SJCRH30 (cell line): ENCODE measurements at regions not wholly inside any gene's neighbourhood (a gene's known extent, or its start where the extent isn't known, plus 50 kb on each side); places are given as distances from the start of the nearest gene placed in this dataset.
"Not testable (repeated sequence)": the region's sequence is repeated elsewhere in the genome, so short reads cannot be mapped to it uniquely, and the experiment has no call there.

Experiments used
- DNase-seq, 2 experiments: peaks; one replicate each; pipeline ENCODE4 v3.0.0-alpha.2; 2015 to 2020
- H3K27ac ChIP-seq: fragments of 250-450 bp; sonication (Bioruptor Pico); 2 replicates; pipeline ENCODE4 v1.5.1; 2020; ENCODE audit warnings: mild to moderate bottlenecking, moderate library complexity
- H3K27me3 ChIP-seq: fragments of 250-450 bp; sonication (Bioruptor Pico); 2 replicates; pipeline ENCODE4 v1.5.1; 2020; ENCODE audit warnings: mild to moderate bottlenecking, moderate library complexity
- H3K36me3 ChIP-seq: fragments of 250-450 bp; sonication (Bioruptor Pico); 2 replicates; pipeline ENCODE4 v1.5.1; 2020; ENCODE audit warnings: mild to moderate bottlenecking, moderate library complexity
- H3K4me1 ChIP-seq: fragments of 250-450 bp; sonication (Bioruptor Pico); 2 replicates; pipeline ENCODE4 v1.5.1; 2020; ENCODE audit warnings: mild to moderate bottlenecking, moderate library complexity
- H3K4me3 ChIP-seq: fragments of 250-450 bp; sonication (Bioruptor Pico); 2 replicates; pipeline ENCODE4 v1.5.1; 2020; ENCODE audit warnings: mild to moderate bottlenecking, moderate library complexity
- H3K9me3 ChIP-seq: fragments of 250-450 bp; sonication (Bioruptor Pico); replicated peaks from 2 replicates; pipeline ENCODE4 v1.5.1; 2020; ENCODE audit warnings: mild to moderate bottlenecking, moderate library complexity

DNA sequence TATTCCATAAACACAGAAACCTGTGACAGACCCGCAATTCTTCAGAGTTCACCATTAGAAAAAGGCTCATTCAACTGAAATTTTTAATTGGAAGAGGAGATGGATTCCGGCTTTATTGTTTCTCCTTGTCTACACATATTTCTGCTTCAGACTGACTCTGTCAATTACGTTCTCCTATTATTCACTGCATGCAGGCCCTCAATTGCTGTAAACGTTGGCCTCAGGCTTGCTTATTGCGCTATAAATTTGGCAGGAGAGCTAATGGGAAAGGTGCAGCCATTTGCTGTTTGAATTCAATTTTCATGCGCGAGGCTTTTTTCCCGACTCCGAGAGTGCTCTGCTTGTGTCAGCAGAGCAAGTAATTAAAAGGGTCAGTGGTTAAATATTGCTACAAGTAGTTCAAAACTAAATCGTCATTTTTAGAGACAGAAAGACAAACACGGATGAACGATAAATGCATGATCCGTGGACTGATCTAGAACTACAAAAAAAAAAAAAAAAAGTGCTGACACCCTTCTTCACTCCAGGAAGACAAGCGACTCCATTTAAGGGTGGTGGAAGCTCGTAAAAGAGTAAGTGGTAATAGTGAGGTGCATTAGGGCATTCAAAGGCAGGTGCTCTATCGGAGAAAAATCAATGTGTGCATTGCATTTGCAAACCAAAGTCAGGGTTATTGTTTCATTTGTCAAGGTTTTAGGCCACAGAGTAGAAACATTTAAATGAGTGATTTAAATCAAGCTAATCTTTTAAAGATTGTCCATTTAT lies 841.6 kb upstream of the FRG1 start:
- Histone ChIP-seq H3K27me3 (no peaks in the 10 kb centered on the region), H3K27ac (no peak overlapping the region), H3K36me3 (no peaks in the 10 kb centered on the region), H3K4me1 (no peaks in the 10 kb centered on the region), H3K4me3 (no peak overlapping the region), H3K9me3 (no peaks in the 10 kb centered on the region)
- no peak for DNase-seq

DNA sequence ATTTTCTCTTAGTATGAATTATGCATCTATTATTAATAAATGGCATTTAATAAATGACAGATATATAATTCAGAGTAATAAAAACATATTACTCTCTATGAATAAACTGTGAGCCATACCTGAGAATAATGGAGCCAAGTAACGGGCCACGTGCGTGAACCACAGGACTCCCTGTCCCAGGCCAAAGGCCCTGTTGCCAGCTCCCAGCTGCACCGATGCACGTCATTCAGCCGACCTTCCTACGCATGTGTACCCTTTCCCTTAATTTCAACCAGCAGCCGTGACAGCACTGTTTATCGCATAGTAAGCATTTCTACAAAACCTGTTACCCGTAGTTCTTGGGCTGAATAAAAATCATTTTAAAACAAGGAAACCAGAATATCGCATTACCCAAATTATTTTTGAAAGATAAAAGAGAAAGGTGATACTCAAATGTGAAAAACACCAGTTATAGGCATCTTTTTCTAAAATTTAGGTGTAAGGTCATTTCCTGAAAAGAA lies 827.2 kb upstream of the FRG1 start:
- Histone ChIP-seq H3K9me3 (no peaks in the 10 kb centered on the region), H3K27ac (no peak overlapping the region), H3K27me3 (no peaks in the 10 kb centered on the region), H3K36me3 (no peaks in the 10 kb centered on the region), H3K4me3 (no peak overlapping the region), H3K4me1 (no peaks in the 10 kb centered on the region)
- no peak for DNase-seq

DNA sequence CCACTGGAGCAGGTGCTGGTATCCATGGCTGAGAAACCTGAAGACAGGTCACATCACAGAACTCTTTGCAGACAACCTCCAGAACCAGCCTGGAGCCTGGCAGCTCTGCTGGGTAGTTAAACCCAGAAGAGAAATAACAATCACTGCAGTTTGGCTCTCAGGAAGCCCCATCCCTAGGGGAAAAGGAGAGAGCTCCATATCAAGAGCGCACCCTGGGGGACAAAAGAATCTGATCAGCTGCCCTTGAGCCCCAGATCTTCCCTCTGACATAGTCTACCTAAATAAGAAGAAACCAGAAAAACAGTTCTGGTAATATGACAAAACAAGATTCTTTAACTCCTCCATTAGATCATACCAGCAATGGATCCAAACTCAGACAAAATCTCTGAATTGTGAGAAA lies 823.2 kb upstream of the FRG1 start:
- H3K27me3 ChIP-seq, result no peaks in the 10 kb centered on the region
- H3K9me3 ChIP-seq, result no peaks in the 10 kb centered on the region
- peak in 1 of 2 experiments; percentile 10 for DNase-seq
- H3K27ac ChIP-seq, result no peak overlapping the region
- no peaks in the 10 kb centered on the region for H3K4me1 ChIP-seq
- H3K36me3 ChIP-seq, result no peaks in the 10 kb centered on the region
- no peak overlapping the region for H3K4me3 ChIP-seq

DNA sequence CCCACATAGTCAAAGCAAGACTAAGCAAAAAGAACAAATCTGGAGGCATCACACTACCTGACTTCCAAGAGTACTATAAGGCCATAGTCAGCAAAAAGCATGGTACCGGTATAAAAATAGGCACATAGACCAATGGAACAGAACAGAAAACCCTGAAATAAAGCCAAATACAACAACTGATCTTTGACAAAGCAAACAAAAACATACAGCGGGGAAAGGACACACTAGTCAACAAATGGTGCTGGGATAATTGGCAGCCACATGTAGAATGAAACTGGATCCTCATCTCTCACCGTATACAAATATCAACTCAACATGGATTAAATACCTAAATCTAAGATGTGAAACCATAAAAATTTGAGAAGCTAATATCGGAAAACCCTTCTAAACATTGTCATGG lies 819.3 kb upstream of the FRG1 start:
- no peaks in the 10 kb centered on the region for H3K4me1 ChIP-seq
- no peak overlapping the region for H3K4me3 ChIP-seq
- H3K27me3 ChIP-seq, result no peaks in the 10 kb centered on the region
- H3K27ac ChIP-seq, result no peak overlapping the region
- H3K9me3 ChIP-seq, result no peaks in the 10 kb centered on the region
- no peaks in the 10 kb centered on the region for H3K36me3 ChIP-seq
- no peak for DNase-seq

DNA sequence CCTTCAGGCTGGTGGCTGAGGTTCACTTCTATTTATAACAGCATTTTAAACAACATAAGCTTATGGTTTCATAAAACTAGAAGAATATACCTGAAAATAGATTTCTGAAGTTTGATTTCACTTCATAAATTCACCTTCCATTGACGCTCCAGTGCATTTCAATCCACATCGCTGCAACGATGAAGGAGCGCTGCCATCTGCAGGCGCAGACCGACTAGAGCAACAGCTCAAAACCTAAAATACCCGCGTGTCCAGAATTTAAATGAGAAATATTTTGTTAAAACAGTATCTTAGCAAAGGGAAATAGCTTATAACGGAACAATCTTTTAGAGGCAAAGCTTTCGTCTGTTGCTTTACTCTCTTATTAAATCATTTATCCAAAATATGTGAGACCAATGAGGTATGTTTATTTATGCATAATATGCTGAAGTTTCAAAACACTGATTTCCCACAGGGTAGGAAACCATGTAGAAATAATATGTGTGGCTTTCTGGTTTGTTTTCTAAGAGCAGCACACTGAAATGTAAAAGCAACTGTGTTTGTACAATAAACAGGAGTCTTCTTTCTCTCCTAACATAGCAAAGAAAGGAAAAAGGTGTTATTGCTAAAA lies 816.4 kb upstream of the FRG1 start:
- Histone ChIP-seq H3K27me3 (no peaks in the 10 kb centered on the region), H3K36me3 (no peaks in the 10 kb centered on the region), H3K27ac (no peak overlapping the region), H3K9me3 (no peaks in the 10 kb centered on the region), H3K4me1 (no peaks in the 10 kb centered on the region), H3K4me3 (no peak overlapping the region)
- peak; percentile 4 to 25 for DNase-seq

DNA sequence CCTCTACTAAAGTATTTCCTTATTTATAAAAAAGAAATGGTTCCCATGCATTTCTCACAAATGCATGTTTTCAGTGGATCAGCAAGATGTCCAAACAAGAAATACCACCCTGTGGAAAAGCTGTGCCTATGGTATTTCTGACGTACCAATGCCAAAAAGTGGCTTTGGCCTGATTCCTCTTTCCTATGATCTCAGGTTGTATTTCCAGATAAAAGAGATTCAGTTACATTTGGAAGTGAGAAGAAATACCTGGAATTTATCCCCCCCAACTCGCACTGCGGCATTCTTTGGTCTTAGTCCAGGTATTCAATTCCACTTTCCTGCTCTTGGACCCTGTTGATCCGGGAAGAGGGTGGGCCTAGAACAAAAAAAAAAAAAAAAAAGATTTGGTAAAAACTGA lies 815.9 kb upstream of the FRG1 start:
- H3K36me3 ChIP-seq, result no peaks in the 10 kb centered on the region
- no peaks in the 10 kb centered on the region for H3K9me3 ChIP-seq
- no peak overlapping the region for H3K27ac ChIP-seq
- no peaks in the 10 kb centered on the region for H3K27me3 ChIP-seq
- H3K4me1 ChIP-seq, result no peaks in the 10 kb centered on the region
- no peak overlapping the region for H3K4me3 ChIP-seq
- DNase-seq, result no peak

DNA sequence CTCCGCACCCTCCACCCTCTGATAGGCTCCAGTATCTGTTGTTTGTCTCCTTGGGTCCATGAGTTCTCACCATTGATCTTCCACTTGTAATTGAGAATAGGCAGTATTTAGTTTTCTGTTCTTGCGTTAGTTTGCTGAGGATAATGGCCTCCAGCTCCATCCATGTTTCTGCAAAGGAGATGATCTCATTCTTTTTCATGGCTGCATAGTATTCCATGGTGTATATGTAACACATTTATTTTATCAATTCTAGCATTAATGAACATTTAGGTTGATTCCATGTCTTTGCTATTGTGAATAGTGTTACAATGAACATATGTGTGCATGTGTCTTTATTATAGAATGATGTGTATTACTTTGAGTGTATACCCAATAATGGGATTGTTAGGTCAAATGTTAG lies 814.6 kb upstream of the FRG1 start:
- no peaks in the 10 kb centered on the region for H3K27me3 ChIP-seq
- no peak overlapping the region for H3K27ac ChIP-seq
- H3K4me1 ChIP-seq, result no peaks in the 10 kb centered on the region
- H3K4me3 ChIP-seq, result no peak overlapping the region
- H3K9me3 ChIP-seq, result no peaks in the 10 kb centered on the region
- no peaks in the 10 kb centered on the region for H3K36me3 ChIP-seq
- DNase-seq, result no peak

DNA sequence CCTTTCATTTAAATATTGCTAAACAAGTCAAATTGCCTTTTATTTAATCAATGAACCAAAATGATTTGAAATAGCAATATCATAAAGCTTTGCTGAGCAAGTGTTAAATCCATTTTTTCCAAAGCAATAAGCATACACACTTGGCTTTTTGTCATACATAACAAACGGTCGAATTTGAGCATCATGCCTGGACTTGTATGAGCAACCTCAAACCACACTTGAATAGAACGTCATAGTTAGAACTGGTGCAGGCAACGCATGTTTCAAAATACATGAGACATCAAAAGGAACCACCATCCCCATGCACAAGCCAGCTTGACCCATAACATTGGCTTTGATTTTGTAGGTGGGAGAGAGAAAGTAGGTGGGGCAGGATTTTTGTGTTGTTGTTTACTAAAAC lies 812.3 kb upstream of the FRG1 start:
- DNase-seq, result no peak
- no peak overlapping the region for H3K4me3 ChIP-seq
- H3K9me3 ChIP-seq, result no peaks in the 10 kb centered on the region
- no peak overlapping the region for H3K27ac ChIP-seq
- H3K36me3 ChIP-seq, result no peaks in the 10 kb centered on the region
- H3K27me3 ChIP-seq, result no peaks in the 10 kb centered on the region
- H3K4me1 ChIP-seq, result no peaks in the 10 kb centered on the region

DNA sequence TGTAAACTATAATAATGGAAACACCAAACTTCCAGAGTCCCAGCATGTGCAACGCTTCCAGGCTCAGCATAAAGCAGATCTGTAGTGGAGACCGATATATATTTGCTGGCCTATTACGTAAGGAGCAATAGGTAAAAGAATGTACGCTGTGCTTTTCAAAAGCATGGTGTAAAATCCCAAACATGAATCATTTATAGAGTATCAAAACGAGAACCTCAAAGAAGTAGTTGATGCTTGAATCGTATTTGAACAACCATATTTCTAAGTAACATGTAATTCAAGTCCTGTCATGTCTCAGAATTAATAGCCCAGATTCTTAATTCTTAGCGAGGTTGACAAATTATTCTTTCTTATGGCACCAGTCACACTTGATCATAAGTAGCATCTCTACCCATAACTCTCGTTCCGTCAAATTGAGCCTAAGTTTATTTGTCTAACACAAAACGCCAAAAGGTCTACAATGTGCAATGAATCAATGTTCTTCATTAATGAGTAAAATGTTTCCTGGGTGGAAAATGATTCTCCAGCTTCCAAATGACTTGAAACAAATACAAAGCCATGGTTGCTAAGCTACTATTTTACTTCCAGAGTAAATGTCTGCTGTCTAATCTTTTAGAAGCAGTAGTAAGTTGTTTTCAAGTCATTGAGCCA lies 811.5 kb upstream of the FRG1 start:
- Histone ChIP-seq H3K27me3 (no peaks in the 10 kb centered on the region), H3K27ac (no peak overlapping the region)
- DNase-seq, result no peak

DNA sequence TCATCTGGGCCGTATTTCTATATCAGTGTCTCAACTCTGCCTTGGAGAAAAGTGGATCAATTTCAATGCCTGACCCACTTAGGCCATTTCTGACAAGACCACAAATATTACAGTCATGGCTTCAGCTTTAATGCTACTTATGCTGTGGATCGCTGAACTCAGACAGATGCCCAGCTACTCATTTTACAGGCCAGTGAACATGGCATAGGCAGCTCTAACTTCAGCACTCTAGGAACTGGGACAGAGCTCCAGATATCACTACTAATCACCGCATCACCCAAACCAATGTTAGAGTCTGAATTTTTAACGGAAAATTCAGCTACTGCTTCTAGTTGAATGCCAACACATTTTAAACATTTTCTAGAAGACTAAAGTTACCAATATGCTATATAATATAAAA lies 809.6 kb upstream of the FRG1 start:
- Histone ChIP-seq H3K9me3 (no peaks in the 10 kb centered on the region), H3K4me1 (no peaks in the 10 kb centered on the region), H3K27ac (no peak overlapping the region), H3K27me3 (no peaks in the 10 kb centered on the region), H3K36me3 (no peaks in the 10 kb centered on the region), H3K4me3 (no peak overlapping the region)
- DNase-seq, result no peak

More for the DNA sequence above, 811.5 kb upstream of the FRG1 start:
- no peaks in the 10 kb centered on the region for H3K9me3 ChIP-seq
- H3K4me1 ChIP-seq, result no peaks in the 10 kb centered on the region
- H3K4me3 ChIP-seq, result no peak overlapping the region
- no peaks in the 10 kb centered on the region for H3K36me3 ChIP-seq

DNA sequence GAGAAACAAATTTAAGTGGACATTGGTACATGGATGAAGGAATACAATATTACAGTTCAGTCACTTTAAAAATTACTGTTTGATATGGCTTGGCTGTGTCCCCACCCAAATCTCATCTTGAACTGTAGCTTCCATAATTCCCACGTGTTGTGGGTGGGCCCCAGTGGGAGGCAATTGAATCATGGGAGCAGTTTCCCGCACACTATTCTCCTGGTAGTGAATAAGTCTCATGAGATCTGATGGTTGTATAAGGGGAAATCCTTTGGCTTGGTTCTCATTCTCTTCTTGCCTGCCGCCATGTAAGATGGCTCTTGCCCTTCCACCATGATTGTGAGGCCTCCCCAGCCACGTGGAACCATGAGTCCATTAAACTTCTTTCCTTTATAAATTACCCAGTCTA lies 804.2 kb upstream of the FRG1 start:
- Histone ChIP-seq H3K27me3 (no peaks in the 10 kb centered on the region), H3K4me1 (no peaks in the 10 kb centered on the region), H3K27ac (no peak overlapping the region), H3K36me3 (no peaks in the 10 kb centered on the region), H3K4me3 (no peak overlapping the region), H3K9me3 (no peaks in the 10 kb centered on the region)
- no peak for DNase-seq

DNA sequence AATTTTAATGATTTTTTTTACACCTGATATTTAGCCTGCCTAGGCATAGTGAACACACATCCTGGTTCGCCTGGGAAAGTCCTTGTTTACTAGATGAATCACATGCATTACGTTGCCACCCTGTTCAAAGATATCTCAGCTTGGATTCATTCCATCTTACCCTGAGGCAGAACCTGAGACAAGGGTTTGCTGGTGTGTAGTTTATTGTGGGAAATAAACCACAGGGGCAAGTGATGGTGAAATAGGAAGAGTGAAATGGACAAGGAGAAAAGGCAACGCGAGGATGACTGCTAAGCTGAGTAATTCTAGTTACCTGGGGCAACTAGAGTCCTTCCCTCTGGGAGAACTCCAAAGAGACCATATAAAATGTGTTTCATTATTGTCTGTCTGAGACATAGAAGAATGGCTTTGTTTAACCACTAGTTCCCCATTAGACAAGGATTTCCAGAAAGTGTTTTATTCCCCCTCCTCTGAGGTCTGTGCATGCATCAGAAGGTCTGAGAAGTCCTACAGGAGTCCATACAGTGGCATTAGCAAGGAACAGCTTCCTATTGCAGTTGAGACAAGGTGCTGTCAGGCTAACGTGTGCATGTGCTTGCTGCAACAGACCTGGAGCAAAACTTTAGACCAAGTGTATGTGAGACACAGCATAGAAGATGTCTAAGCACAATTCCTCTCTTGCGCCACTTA lies 797.3 kb upstream of the FRG1 start:
- DNase-seq, result peak in 1 of 2 experiments; percentile 6
- H3K27me3 ChIP-seq, result no peaks in the 10 kb centered on the region
- no peak overlapping the region for H3K27ac ChIP-seq
- H3K4me3 ChIP-seq, result no peak overlapping the region
- no peaks in the 10 kb centered on the region for H3K4me1 ChIP-seq
- no peaks in the 10 kb centered on the region for H3K9me3 ChIP-seq
- H3K36me3 ChIP-seq, result no peaks in the 10 kb centered on the region

DNA sequence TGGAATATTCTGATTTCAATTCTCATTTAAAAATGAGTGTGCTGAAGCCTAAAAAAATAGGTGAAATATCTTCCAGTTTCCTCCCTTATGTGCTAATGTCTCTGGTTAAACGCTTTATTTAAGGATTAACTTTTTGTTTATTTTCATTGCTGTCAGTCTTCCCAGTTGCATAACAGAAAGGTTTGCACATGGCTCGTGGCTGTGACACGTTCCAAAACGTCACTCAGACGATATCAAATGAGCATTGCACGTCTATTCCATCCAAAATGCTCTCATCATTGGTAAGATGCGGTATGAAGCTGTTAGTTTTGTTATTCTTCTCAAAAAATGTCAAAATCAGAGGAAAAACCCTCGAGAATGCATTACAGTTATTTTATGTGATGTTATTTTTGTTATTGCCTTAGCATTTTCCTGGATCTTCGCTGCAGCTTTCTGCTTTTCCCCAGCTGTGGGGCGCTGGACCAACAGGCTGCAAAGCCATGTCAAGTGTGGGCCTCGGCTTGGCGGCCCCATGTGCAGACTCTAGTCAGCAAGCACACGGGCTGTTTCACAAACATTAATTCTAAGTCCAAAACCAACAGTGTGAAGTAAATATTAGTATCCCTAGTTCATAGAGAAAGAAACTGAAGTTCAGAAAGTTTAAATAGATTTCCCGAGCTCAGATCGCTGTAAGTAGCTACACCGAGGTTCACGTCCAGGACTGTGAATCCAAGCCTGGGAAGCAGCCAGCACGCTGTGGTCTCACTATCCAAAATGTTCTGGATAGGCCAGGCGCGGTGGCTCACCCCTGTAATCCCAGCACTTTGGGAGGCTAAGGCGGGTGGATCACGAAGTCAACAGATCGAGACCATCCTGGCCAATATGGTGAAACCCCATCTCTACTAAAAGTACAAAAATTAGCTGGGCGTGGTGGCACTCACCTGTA lies 793.4 kb upstream of the FRG1 start:
- Histone ChIP-seq H3K4me3 (no peak overlapping the region), H3K36me3 (no peaks in the 10 kb centered on the region), H3K9me3 (no peaks in the 10 kb centered on the region), H3K27me3 (no peaks in the 10 kb centered on the region), H3K27ac (no peak overlapping the region), H3K4me1 (no peaks in the 10 kb centered on the region)
- no peak for DNase-seq

DNA sequence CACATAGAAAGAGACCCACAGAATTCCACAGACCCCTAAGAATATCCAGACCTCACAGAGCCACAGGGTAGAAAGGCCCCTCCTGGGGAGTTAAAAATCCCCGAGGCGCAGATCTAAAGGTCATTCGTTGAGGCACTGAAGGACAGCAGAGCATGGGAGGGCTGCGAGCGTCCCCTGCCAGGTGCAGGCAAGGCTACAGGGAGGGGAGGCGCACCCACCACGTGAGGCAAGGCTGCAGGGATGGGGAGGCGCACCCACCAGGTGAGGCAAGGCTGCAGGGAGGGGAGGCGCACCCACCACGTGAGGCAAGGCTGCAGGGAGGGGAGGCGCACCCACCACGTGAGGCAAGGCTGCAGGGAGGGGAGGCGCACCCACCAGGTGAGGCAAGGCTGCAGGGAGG lies 785.6 kb upstream of the FRG1 start:
- not testable (repeated sequence) for H3K4me3 ChIP-seq, H3K4me1 ChIP-seq, H3K36me3 ChIP-seq, DNase-seq, H3K27ac ChIP-seq, H3K27me3 ChIP-seq, H3K9me3 ChIP-seq
